Prostate gland (tissue), 2 donors: ENCODE measurements at regions not wholly inside any gene's neighbourhood (a gene's known extent, or its start where the extent isn't known, plus 50 kb on each side); places are given as distances from the start of the nearest gene placed in this dataset.
"Not testable (repeated sequence)": the region's sequence is repeated elsewhere in the genome, so short reads cannot be mapped to it uniquely, and the experiment has no call there.

ENCODE experiments used
- DNase-seq: peaks from one replicate; pipeline ENCODE4 v3.0.0-alpha.2; 2019; ENCODE audit warnings: low spot score
- H3K27ac ChIP-seq, 2 donors: fragments of 200-600 bp; sonication (generic); 2 replicates each; pipeline ENCODE4 v1.5.1; 2017 to 2019
- H3K27me3 ChIP-seq: fragments of 200-600 bp; sonication (generic); replicated peaks from 2 replicates; pipeline ENCODE4 v1.5.1; 2019; ENCODE audit not compliant: insufficient read depth
- H3K36me3 ChIP-seq, 2 donors: fragments of 200-600 bp; sonication (generic); 1 replicate in 1 of 2; 2 replicates in 1 of 2; pipeline versions ENCODE4 v1.5.1 to v1.8.1; 2017 to 2019
- H3K4me1 ChIP-seq: fragments of 200-600 bp; sonication (generic); replicated peaks from 2 replicates; pipeline ENCODE4 v1.5.1; 2019
- H3K4me3 ChIP-seq, 2 donors: fragments of 200-600 bp; sonication (generic); 2 replicates each; pipeline ENCODE4 v1.5.1; 2017 to 2019
- H3K9me3 ChIP-seq: fragments of 200-600 bp; sonication (generic); 2 replicates; pipeline ENCODE4 v1.5.1; 2017
- POLR2A ChIP-seq: fragments of 450-650 bp; IDR thresholded peaks from one replicate; pipeline ENCODE4 v1.6.1; 2016; ENCODE audit warnings: antibody characterized with exemption, mild to moderate bottlenecking
- POLR2AphosphoS5 ChIP-seq: sonication (generic); formaldehyde crosslinking; IDR thresholded peaks from one replicate; pipeline ENCODE4 v1.6.1; 2017; ENCODE audit warnings: antibody characterized with exemption
- whole genome bisulfite sequencing: methylation state at CpG from one replicate; pipeline ENCODE4 v1.1.5; 2018; 5-methylcytosine and 5-hydroxymethylcytosine counted together
- intact Hi-C: fragments of 100-400 bp; cut with DNase I; formaldehyde crosslinking; loops from one replicate; pipeline ENCODE4 v1.14.2; 2022
- TF ChIP-seq, protein P1 (sequence below), 4 experiments: fragments of 200-600 bp in 2 of 4; fragments of 450-650 bp in 2 of 4; sonication (generic) in 2 of 4; IDR thresholded peaks; 1 replicate in 3 of 4; 2 replicates in 1 of 4; pipeline ENCODE4 v1.5.1; 2016 to 2019; ENCODE audit warnings: antibody characterized with exemption in 4 of 4, mild to moderate bottlenecking in 2 of 4, moderate library complexity in 2 of 4

DNA sequence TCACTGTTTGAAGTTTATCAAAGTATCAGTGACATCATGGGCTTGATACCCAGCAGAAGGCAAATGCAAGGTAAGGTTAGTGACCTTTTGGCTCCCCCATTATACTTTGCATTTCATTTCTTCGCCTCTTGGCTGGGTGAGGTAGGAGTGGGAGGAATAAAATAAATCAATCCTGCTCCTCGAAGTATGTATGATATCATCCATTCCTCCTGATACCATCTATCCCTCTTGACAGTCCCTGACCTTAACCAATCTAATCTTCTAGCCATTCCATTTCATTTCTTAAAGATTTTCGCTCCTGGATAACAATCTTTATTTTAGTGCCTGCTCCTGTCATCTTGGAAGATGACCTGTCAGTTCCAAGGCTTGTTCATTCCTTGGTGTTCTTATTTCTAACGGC, 1083.3 kb downstream of the NXPH1 start:
- Histone ChIP-seq H3K4me1 (no peaks in the 10 kb centered on the region), H3K4me3 (no peak overlapping the region), H3K9me3 (no peaks in the 10 kb centered on the region), H3K27ac (no peak overlapping the region), H3K36me3 (no peaks in the 10 kb centered on the region), H3K27me3 (no peaks in the 10 kb centered on the region)
- intact Hi-C loops: no loop called here
- WGBS: 49% methylated on average over 4 of the region's 4 CpGs
- no peak for DNase-seq
- TF ChIP-seq, protein P1, sequence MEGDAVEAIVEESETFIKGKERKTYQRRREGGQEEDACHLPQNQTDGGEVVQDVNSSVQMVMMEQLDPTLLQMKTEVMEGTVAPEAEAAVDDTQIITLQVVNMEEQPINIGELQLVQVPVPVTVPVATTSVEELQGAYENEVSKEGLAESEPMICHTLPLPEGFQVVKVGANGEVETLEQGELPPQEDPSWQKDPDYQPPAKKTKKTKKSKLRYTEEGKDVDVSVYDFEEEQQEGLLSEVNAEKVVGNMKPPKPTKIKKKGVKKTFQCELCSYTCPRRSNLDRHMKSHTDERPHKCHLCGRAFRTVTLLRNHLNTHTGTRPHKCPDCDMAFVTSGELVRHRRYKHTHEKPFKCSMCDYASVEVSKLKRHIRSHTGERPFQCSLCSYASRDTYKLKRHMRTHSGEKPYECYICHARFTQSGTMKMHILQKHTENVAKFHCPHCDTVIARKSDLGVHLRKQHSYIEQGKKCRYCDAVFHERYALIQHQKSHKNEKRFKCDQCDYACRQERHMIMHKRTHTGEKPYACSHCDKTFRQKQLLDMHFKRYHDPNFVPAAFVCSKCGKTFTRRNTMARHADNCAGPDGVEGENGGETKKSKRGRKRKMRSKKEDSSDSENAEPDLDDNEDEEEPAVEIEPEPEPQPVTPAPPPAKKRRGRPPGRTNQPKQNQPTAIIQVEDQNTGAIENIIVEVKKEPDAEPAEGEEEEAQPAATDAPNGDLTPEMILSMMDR (IDR thresholded peaks at IDR 0.05): no peak
- TF ChIP-seq POLR2AphosphoS5 (no peak), POLR2A (no peak)

DNA sequence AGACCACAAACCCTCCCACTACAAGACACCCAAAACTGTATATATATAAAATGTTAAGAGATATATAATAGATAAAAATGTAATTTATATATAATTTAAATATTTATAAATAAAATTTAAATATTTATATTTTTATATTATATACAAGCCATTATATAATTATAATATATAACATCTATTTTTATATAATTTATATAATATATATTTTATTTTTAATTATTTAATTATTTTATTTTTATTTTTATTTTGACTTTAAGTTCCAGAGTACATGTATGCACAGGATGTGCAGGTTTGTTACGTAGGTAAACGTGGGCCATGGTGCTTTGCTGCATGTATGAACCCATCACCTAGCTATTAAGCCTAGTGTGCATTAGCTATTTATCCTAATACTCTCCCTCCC, 1090.2 kb downstream of the NXPH1 start:
- DNase-seq: no peak
- WGBS: 93% methylated on average over 2 of the region's 2 CpGs
- intact Hi-C loops: no loop called here
- Histone ChIP-seq H3K36me3 (no peaks in the 10 kb centered on the region), H3K27me3 (no peaks in the 10 kb centered on the region), H3K27ac (no peak overlapping the region), H3K4me3 (no peak overlapping the region), H3K4me1 (no peaks in the 10 kb centered on the region), H3K9me3 (no peaks in the 10 kb centered on the region)
- TF ChIP-seq POLR2AphosphoS5 (no peak), POLR2A (no peak)
- TF ChIP-seq, protein P1 (IDR thresholded peaks at IDR 0.05): no peak

DNA sequence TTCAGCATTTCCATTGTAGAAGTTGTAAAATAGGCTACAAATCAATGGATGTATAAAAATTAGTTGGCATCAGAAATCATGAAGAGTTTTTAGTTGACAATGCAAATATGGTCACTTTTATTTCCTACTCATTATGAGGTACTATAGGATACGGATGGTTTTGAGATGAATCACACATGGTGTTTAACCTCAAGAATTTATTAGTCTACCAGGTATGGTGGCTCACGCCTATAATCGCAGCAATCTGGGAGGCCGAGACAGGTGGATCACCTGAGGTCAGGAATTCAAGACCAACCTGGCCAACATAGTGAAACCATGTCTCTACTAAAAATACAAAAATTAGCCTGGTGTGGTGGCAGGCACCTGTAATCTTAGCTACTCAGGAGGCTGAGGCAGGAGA, 1119.0 kb downstream of the NXPH1 start:
- H3K36me3 ChIP-seq, H3K27me3 ChIP-seq, H3K4me3 ChIP-seq, H3K4me1 ChIP-seq, intact Hi-C loops, H3K27ac ChIP-seq, DNase-seq, H3K9me3 ChIP-seq: not testable (repeated sequence)
- 79% methylated on average over 4 of the region's 4 CpGs for WGBS

DNA sequence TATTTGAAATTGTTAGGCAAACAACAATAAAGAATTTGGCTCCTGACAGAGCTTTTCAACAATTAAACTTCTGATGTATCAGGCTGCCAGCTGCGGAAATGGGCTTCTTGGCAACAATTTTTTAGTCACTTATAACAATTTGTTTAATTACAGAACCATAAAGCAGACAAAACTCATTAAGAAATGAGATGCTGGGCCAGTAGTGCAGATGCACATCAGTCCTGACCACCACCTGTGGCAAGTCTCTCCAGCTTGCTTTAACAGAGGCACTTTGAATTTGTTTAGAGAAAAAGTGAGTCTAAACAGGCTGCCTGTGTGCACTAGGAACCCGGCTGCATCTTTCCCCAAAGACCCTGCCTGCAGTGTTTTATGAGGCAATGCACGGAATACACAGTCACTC, 1124.4 kb downstream of the NXPH1 start:
- no peaks in the 10 kb centered on the region for H3K36me3 ChIP-seq
- no peak overlapping the region for H3K4me3 ChIP-seq
- H3K27me3 ChIP-seq: no peaks in the 10 kb centered on the region
- WGBS: 14% methylated on average over 3 of the region's 3 CpGs
- H3K4me1 ChIP-seq: no peaks in the 10 kb centered on the region
- no peak for TF ChIP-seq POLR2A
- TF ChIP-seq, protein P1 (IDR thresholded peaks at IDR 0.05): no peak
- TF ChIP-seq POLR2AphosphoS5: no peak
- H3K9me3 ChIP-seq: no peaks in the 10 kb centered on the region
- H3K27ac ChIP-seq: no peak overlapping the region
- intact Hi-C loops: no loop called here
- DNase-seq: no peak

DNA sequence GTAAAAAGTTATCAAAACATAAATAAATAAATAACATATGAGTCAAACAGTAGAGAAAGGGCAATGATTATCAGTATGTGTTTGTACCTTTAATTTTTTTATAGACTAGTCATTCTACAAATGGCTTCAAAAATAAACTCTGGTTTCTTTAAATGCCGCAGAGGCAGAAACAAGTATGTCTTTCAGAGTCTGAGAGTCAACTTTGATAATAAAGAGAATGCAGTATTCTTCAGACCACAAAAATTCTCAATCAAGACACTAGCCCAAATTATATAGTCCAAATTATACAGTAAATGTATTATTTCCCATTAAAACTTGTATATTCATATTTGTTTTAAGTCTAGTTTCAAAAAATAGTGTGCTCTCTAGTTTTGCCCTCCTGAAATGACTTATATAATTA, 1142.3 kb downstream of the NXPH1 start:
- TF ChIP-seq POLR2AphosphoS5 (no peak), POLR2A (no peak)
- TF ChIP-seq, protein P1 (IDR thresholded peaks at IDR 0.05): no peak
- Histone ChIP-seq H3K27ac (no peak overlapping the region), H3K4me1 (no peaks in the 10 kb centered on the region), H3K36me3 (no peaks in the 10 kb centered on the region), H3K4me3 (no peak overlapping the region), H3K27me3 (no peaks in the 10 kb centered on the region), H3K9me3 (no peaks in the 10 kb centered on the region)
- intact Hi-C loops: no loop called here
- no peak for DNase-seq
- 59% methylated on average over 1 of the region's 1 CpG for WGBS
